Stimulated activated CD8-positive, alpha-beta memory T cell treated with anti-CD3 and anti-CD28 coated beads, Interleukin-7, amount 100 ng/mL, for 24 hours (primary cell): ENCODE measurements at regions not wholly inside any gene's neighbourhood (a gene's known extent, or its start where the extent isn't known, plus 50 kb on each side); places are given as distances from the start of the nearest gene placed in this dataset.
"Not testable (repeated sequence)": the region's sequence is repeated elsewhere in the genome, so short reads cannot be mapped to it uniquely, and the experiment has no call there.

ENCODE experiments used
- DNase-seq: peaks from one replicate; pipeline ENCODE4 v3.0.0-alpha.2; 2020; ENCODE audit warnings: low read depth

DNA sequence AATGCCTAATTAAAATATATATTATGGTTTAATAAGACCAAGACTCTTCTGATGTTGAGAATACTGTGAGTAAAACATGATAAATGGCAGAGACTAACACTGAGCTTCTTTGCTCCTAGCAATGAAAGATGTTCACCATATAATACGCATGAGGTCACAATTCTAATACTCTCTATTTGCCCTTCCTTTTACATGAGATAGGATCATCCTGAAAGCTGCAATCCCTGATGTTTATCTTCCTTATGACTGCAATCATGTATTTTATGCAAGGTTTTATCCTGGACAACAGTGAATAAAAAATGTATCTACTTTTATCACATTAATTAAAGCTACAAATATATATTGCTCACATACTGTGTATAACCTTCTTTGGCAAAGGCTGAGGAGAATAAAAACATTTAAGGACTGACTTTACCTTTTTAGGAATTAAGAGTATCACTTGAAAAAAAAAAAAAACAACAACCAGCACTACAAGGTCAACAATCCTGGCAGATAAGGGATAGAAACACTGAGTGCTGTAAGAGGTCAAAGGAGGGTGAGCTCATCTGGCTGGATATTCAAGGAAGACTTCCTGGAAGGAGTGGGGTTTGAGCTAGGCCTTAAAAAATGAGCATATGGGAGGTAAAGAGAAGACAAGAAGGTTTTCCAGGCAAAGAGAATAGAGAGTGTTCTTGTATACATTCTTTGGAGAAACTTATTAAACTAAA lies 99.9 kb downstream of the AREG start:
- DNase-seq: no peak

GRCh38 chr4:74545448-74545847 lies 100.5 kb downstream of the AREG start:
- DNase-seq: no peak

DNA sequence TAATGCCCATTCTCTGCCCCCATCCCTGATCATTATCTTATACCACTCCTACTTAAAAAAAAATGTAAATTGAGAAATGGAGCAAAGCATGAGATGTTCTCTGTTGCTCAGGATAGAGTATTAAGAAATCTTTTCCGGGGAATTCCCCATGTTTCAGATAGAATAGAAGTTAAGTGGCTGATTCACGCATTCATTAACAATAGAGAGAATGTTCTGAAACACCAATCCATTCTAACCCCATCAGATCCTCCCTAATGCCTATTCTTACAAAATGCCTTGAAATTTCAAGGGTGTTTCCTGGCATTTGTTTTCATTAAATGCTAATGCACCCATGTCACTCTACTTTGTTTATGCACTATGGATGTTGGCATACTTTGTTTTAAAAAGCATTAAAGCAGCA lies 101.1 kb downstream of the AREG start:
- DNase-seq: no peak

DNA sequence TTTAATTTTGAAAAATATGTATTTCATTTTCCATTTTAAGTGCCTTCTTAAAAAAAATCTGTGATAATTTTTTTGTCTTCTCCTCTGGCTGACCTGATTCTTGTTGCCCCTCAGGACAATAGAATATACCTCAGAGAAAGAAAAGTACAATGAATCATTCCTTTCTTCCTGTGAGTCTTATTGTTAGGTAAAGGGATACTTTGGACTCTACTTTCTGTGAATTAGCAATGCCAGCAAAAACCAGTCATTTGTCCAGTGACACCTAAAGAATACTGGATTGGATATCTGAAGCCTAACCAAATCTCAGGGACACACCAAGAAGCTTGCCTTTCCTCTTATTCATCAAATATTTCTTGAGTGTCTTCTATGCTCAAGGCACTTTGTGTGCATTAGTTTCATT lies 102.1 kb downstream of the AREG start:
- DNase-seq: no peak

- DNase-seq: no peak
Measured at GRCh38 chr4:74548561-74548960, 103.6 kb downstream of the AREG start.

DNA sequence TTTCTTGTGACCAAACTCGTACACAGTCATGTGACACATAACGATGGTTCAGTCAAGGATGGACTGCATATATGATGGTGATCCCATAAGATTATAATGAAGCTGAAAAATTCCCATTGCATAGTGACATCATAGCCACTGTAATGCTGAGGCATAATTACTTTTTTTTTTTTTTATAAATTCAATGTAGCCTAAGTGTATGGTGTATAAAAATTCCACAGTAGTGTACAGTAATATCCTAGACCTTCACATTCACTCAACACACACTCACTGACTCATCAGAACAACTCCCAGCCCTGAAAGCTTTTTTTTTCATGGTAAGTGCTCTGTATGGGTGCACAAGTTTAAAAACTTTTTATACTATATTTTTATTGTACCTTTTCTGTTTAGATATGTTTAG lies 105.0 kb downstream of the AREG start:
- DNase-seq: no peak

GRCh38 chr4:74555231-74555630 lies 110.3 kb downstream of the AREG start:
- no peak for DNase-seq

GRCh38 chr4:74555843-74556242 lies 110.9 kb downstream of the AREG start:
- DNase-seq: no peak

- no peak for DNase-seq
Measured at GRCh38 chr4:74559853-74560252, 114.9 kb downstream of the AREG start.

DNA sequence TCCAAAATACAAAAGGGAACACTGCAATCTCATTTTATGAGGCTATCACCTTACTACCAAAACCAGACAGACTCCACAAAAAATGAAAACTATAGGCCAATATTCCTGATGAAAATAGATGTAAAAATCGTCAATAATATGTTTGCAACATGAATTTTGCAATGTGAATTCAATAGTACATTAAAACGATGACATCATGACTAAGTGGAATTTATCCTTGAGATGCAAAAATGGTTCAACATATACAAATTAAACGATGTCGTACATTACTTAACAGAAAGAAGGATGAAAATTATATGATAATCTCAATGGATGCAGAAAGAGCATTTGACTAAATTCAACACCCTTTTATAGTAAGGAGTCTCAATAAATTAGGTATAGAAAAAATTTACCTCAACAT lies 123.0 kb downstream of the AREG start:
- DNase-seq: no peak

DNA sequence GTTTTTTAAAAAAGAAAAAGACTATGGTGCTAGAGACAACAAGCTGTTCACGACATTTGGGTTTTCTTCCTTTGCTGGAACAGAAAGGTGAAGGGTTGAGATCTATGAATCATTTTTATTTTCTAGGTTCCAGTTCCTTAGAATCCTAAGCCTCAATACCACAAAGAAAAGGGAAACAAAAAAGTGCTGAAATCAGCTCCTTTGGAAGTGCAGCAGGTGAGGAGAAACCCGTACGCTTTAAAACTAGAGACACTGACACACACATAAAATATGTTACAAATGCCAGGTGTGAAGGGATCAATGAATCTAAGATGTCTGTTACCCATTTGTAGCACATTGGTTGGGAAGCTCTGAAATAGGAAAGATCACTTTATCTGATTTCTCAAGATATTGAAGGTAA lies 125.2 kb downstream of the AREG start:
- no peak for DNase-seq

- no peak for DNase-seq
Measured at GRCh38 chr4:74578329-74578728, 133.4 kb downstream of the AREG start.

DNA sequence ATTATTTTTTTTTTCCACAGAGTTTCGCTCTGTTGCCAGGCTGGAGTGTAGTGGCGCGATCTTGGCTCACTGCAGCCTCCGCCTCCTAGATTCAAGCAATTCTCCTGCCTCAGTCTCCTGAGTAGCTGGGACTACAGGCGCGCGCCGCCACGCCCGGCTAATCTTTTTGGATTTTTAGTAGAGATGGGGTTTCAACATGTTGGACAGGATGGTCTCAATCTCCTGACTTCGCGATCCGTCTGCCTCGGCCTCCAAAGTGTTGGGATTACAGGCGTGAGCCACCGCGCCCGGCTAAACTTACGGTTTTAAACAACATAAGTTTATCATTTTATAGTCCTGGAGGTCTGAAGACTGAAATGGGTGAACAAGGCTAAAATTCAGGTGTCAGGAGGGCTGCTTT lies 133.9 kb downstream of the AREG start:
- DNase-seq: not testable (repeated sequence)

DNA sequence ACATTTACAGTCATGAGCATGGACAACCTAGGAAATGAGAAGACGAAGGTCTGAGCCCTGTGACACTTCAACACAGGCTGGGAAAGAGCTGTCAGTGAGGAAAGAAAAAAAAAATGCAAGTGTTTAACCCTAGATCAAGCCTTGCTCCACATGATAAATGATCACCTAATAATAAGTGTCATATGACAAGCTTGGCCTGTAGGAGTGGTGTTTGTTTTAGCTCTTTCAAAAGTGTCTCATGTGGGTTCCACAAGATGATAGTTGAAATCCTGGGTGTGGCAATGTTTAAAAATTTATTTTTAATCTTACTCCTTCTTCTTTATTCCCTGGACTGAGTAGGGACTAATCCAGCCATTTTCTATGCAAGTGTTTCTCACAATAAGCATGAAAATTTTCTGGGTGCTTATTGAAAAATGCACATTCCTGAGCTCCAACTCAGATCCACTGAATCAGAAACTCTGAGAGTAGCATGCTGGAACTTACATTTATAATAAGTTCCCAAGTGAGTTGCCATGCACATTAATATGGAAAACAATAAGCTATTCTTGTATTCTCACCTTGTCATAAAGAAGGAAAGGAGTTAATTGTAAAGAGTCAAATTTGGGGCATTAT lies 138.3 kb downstream of the AREG start:
- DNase-seq: no peak

DNA sequence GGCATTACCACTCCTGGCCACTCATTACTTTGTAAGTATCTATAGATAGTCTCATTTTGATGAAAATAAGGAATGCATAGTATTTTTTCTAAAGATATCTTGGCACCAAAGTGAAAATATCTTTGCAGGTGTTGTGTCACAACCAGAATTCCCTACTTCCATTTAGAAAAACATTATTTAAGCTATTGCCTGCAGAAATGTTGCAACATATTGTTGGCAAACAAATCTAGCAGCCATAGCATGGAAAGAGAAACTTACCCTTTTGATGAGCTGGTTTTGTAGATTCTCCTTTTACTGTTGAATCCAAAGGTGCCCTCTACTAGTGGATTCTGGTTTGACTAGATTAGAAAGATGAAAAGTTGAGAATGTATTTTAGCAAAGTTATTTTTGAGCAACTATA lies 138.8 kb downstream of the AREG start:
- DNase-seq: no peak

DNA sequence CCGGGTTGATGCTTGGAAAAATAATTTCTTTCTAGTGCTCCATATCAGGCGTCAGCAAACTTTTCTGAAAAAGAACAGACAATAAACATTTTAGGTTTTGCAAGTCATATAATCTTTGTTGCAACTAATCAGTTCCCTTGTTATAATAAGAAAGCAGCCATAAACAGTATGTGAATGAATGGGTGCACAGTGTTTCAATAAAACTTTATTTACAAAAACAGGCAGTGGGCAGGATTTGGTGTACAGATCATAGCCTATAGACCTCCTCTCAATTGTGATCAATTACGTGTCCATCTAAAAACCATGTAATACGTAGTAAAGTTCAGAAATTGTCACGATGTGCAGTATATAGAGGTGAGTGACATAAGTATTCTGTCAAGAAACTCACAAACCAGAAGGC lies 143.4 kb downstream of the AREG start:
- DNase-seq: no peak

DNA sequence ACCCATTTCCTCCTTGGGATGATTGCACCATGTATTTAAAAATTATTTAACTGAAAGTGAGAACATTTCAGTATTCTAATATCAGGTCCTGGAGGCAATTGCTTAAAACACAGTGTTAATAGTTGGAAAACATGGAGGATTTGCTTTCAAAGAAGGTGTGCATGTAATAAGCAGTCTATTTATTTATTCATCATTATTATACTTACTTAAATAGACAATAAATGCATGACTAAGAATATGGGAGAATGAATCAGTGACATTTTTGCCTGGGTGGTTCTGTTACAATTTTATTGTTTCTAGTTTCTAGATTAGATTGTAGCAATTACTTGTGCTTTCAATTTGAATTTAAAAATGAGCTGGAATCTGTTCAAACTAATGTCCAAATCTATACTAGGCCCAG lies 145.5 kb downstream of the AREG start:
- DNase-seq: no peak

GRCh38 chr4:74598611-74599325 lies 153.8 kb downstream of the AREG start:
- DNase-seq: no peak

GRCh38 chr4:74603186-74603585 lies 158.2 kb downstream of the AREG start:
- DNase-seq: no peak

GRCh38 chr4:74608151-74608949 lies 163.4 kb downstream of the AREG start:
- DNase-seq: no peak

DNA sequence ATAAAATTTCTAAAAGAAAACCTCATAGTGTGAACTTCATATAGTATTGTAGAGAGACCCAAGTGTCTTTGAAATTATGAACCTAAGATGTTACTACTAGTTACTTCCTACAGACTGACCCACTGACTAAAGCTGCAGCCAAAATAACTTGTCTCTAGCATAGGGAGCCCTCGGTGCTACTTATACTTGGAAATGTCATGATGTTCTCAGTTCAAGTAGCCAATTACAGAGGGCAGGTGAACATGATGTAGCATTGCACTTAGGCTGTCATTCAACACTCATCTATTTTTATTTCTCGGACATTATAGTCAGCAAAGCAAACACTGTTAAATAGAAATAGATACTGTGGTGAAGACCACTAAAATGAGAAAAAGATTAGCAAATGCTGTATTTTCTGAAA lies 165.6 kb downstream of the AREG start:
- no peak for DNase-seq

GRCh38 chr4:74612837-74613236 lies 167.9 kb downstream of the AREG start:
- no peak for DNase-seq

DNA sequence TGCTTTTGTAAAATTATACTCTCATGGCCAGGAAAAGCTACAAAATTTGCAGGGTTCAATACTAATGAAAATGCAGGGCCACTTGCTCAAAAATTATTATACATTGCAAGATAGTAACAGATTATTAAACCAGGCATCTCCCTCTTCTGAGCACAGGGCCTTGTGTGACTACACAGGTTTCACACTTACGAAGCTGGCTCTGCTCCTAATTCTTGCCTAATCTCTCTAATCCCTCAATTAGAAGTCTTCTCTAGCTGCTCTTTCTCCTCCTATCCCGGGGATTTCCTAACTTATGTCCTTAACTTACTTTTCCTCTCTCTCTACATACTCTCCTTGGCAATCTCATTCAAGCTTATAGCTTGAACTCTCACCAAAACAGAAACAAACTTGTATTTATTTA lies 168.3 kb downstream of the AREG start:
- DNase-seq: no peak
